Activated CD8-positive, alpha-beta memory T cell treated with anti-CD3 and anti-CD28 coated beads, Interleukin-2, amount 10 ng/mL, durations not matched to agents 7 days and 5 days (primary cell): ENCODE measurements at regions not wholly inside any gene's neighbourhood (a gene's known extent, or its start where the extent isn't known, plus 50 kb on each side); places are given as distances from the start of the nearest gene placed in this dataset.

ENCODE experiments used
- ATAC-seq: fragments of 150-1000 bp; cut with Tn5 transposase; one replicate; pipeline ENCODE4 v1.10.0; 2021; ENCODE audit warnings: moderate library complexity
- CTCF ChIA-PET: fragments of 350-600 bp; sonication (Branson Sonifier 250); formaldehyde crosslinking; loops from one replicate; lab custom pipeline; 2021; ENCODE audit warnings: antibody characterized with exemption; lab: Charles Lee
- DNase-seq: peaks from one replicate; pipeline ENCODE4 v3.0.0-alpha.2; 2020
- H3K27ac Mint-ChIP-seq: one replicate; pipeline ENCODE4 v1.8.0; 2021; ENCODE audit warnings: mild to moderate bottlenecking, mixed read lengths
- H3K27me3 Mint-ChIP-seq: one replicate; pipeline ENCODE4 v1.8.0; 2021; ENCODE audit warnings: mixed read lengths
- H3K36me3 Mint-ChIP-seq: one replicate; pipeline ENCODE4 v1.8.0; 2021; ENCODE audit warnings: mild to moderate bottlenecking, mixed read lengths
- H3K4me1 Mint-ChIP-seq: one replicate; pipeline ENCODE4 v1.8.0; 2021; ENCODE audit warnings: mixed read lengths
- H3K4me3 Mint-ChIP-seq: one replicate; pipeline ENCODE4 v1.8.0; 2021; ENCODE audit warnings: mild to moderate bottlenecking, moderate library complexity, mixed read lengths
- H3K9me3 Mint-ChIP-seq: one replicate; pipeline ENCODE4 v1.8.0; 2022; ENCODE audit warnings: low read depth, mixed read lengths

DNA sequence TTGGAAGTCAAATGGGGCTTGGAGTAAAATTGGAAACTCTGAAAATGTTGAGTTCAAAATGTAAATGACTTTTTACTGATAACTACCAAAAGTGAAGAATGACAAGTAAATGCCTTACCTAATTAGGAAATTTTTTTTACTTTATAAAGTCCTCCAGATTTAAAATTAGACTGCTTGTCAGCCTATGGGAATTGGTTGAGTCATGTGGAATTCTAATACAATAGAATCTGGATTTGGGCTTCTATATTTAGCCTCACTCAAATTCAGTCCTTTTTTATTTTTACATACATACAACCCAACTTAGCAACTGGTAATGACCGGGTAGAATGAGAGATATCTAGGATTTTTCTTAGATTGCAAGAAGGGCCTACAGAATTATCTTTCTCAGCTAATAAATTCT lies 158.9 kb upstream of the CADPS start:
- Mint-ChIP-seq H3K4me1 (no peaks in the 10 kb centered on the region), H3K27ac (no peak overlapping the region), H3K36me3 (no peaks in the 10 kb centered on the region), H3K9me3 (no peaks in the 10 kb centered on the region), H3K27me3 (no peaks in the 10 kb centered on the region), H3K4me3 (no peak overlapping the region)
- DNase-seq (no peak), ATAC-seq (no peak)
- CTCF ChIA-PET: no interaction called here

DNA sequence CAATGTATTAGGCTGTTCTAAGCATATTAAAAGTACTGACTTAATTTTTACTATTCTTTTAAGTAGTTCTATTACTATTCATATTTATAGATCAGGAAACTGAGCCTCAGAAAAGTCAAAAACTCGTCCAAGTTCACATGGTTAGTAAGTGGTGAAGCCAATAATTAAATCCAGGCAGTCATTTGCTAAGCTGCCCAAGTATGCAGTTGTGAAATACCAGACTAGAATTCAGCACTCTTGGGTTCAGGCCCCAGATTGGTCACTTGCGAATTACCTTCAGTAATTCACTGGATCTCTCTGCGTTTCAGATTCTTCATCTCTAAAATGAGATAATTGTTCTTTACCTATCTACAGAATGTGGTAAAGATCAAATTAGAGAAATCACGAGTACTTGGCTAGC lies 161.9 kb upstream of the CADPS start:
- H3K27ac Mint-ChIP-seq: no peak overlapping the region
- H3K9me3 Mint-ChIP-seq: no peaks in the 10 kb centered on the region
- H3K4me3 Mint-ChIP-seq: no peak overlapping the region
- no peaks in the 10 kb centered on the region for H3K4me1 Mint-ChIP-seq
- ATAC-seq (no peak), DNase-seq (no peak)
- no peaks in the 10 kb centered on the region for H3K36me3 Mint-ChIP-seq
- CTCF ChIA-PET: no interaction called here
- no peaks in the 10 kb centered on the region for H3K27me3 Mint-ChIP-seq

DNA sequence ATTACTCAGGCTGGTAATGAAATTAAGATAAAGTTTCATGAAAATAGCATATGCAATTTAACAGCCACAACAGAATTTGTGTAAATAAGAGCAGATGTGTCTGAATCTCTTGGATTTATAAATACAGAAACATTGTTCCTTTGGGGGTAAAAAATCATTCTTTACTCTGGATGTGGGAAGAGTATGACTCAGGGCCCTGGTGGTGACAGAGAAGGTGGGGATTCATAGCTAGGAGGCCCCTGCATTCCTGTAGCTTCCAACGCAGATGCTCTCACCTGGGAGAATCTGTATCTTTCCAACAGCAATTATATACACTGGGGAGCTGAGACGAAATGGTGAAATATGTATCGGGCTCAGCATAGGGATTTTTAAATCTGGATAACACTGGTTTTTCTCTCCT lies 167.6 kb upstream of the CADPS start:
- no peak overlapping the region for H3K4me3 Mint-ChIP-seq
- peaks cover 6% of the 10 kb centered on the region for H3K9me3 Mint-ChIP-seq
- CTCF ChIA-PET: no interaction called here
- no peaks in the 10 kb centered on the region for H3K4me1 Mint-ChIP-seq
- ATAC-seq (no peak), DNase-seq (no peak)
- H3K36me3 Mint-ChIP-seq: no peaks in the 10 kb centered on the region
- H3K27me3 Mint-ChIP-seq: no peaks in the 10 kb centered on the region
- no peak overlapping the region for H3K27ac Mint-ChIP-seq

DNA sequence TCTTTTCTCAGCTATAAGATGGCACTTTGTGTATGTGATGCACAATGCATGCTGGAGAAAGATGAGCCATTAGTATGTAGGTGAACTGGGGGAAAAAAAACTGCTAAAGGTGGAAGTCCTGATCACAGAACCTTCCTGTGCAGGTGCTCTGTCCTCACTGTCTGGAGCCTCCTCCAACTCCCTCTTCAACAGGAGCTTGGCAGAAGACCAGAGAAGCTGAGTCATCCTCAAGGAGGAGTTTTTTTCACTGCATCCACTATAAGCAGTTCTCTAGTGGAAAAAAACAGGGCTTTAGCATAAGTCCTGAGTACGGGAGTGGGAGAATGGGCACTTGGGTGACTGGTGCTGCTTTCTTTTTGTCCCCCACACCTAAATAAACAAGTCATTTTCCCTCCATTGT lies 168.4 kb upstream of the CADPS start:
- Mint-ChIP-seq H3K27me3 (no peaks in the 10 kb centered on the region), H3K27ac (no peak overlapping the region), H3K9me3 (peaks cover 6% of the 10 kb centered on the region), H3K36me3 (no peaks in the 10 kb centered on the region), H3K4me3 (no peak overlapping the region), H3K4me1 (no peaks in the 10 kb centered on the region)
- no peak for DNase-seq
- ATAC-seq: no peak
- CTCF ChIA-PET: no interaction called here

DNA sequence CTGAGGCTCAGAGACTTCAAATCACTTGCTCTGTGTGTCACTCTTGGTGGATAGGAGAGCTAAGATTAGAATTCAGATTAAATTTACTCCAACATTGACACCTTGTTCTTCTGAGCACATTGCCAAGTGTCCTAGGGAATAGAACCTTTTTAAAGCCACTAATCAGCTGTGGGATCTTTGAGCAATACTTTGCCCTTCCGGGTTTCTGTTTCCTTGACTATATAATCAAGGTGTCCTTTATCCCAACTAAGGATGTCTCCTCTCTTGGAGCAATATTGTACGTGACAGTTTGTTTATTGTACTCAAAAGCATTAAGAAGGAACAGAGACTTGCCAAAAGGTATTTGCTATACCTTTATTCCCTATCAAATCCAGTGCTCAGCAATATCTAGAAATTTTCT lies 170.9 kb upstream of the CADPS start:
- no peaks in the 10 kb centered on the region for H3K36me3 Mint-ChIP-seq
- H3K9me3 Mint-ChIP-seq: peaks cover 6% of the 10 kb centered on the region
- no peak overlapping the region for H3K4me3 Mint-ChIP-seq
- no peak for DNase-seq
- H3K27me3 Mint-ChIP-seq: no peaks in the 10 kb centered on the region
- H3K27ac Mint-ChIP-seq: no peak overlapping the region
- no peaks in the 10 kb centered on the region for H3K4me1 Mint-ChIP-seq
- CTCF ChIA-PET: no interaction called here
- ATAC-seq: no peak

DNA sequence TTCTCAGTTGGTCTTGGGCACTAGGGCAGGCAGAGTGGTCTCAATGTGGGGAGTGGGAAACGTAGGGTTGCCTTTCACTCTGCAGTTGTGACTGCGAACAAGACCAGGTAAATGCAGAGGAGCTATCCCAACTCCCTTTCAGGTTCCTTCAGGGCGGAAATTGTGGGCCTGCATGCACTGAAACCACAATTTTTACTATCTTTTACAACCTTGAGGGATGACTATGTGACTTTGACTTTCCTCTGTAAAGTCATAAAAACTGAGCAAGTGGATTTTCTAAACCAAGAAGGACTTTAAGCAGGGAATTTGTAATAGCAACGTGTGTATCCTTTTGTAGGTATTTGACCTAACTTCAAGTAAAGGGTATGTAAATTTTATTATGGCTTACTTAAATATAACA lies 171.4 kb upstream of the CADPS start:
- Mint-ChIP-seq H3K27me3 (no peaks in the 10 kb centered on the region), H3K4me1 (no peaks in the 10 kb centered on the region), H3K4me3 (no peak overlapping the region), H3K27ac (no peak overlapping the region), H3K9me3 (peaks cover 6% of the 10 kb centered on the region), H3K36me3 (no peaks in the 10 kb centered on the region)
- CTCF ChIA-PET: no interaction called here
- ATAC-seq (no peak), DNase-seq (no peak)

DNA sequence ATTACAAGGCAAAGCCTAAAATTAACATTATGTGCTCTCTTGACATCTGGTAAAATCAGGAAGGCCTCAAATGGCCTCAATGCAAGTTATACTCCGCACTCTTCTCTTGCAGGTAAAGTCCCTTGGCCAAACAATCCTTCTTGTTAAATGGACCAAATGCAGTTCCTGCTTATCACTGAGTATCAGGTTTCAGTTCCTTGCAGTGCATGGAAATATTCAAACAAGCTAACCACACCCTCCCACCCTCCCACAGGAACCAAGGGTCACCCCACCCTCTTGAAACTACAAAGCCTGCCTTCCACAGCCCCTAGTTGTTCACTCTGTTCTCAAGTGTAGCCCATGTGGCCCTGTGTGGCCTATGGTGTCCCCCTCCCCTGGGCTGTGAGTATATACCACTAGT lies 171.9 kb upstream of the CADPS start:
- no peak overlapping the region for H3K4me3 Mint-ChIP-seq
- ATAC-seq: no peak
- no peaks in the 10 kb centered on the region for H3K27me3 Mint-ChIP-seq

DNA sequence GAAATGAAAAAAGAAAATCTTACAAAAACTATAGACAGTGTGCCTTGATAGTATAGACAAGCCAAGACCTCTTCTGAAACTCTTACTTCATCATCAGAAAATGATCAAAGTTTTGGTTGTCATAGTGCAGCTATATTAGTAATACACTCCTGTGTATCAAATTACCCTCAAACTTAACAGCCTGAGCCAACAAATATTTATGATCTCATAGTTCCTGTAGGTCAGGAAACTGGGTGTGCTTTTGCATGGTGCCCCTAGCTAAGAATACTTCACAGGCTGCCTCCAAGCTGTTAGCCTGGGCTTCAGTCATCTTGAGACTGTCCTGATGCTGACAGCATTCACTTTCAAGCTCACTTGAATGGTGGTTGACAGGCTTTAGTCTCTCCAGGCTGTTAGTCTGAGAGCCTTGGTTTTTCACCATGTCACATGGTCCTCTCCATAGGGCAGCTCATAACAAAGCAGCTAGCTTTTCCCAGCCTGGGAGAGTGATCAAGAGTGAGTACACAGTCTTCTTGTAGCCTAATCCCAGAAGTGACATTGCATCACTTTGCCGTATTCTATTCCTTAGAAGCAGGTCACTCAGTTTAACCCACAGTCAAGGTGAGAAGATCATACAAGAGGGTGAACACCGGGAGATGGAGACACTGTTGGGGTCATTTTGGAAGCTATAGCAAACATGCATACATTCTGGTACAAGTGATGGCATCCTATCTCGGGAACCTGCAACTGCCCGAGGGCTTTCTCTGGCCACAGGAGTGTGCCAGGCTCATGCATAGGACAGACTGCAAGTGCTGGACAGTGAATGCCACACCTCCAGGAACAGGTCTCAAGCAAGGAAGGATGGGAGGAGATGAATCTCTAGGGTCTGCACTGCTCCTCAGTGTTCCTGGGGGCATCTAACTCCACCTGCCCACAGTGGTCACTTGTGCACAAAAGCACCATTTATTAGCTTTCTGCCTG lies 173.4 kb upstream of the CADPS start:
- no peak for DNase-seq
- Mint-ChIP-seq H3K27ac (no peak overlapping the region), H3K4me3 (no peak overlapping the region), H3K27me3 (no peaks in the 10 kb centered on the region), H3K9me3 (peaks cover 6% of the 10 kb centered on the region), H3K36me3 (no peaks in the 10 kb centered on the region), H3K4me1 (no peaks in the 10 kb centered on the region)
- CTCF ChIA-PET: no interaction called here
- no peak for ATAC-seq

More for the DNA sequence above, 171.9 kb upstream of the CADPS start:
- Mint-ChIP-seq H3K4me1 (no peaks in the 10 kb centered on the region), H3K27ac (no peak overlapping the region), H3K36me3 (no peaks in the 10 kb centered on the region), H3K9me3 (peaks cover 6% of the 10 kb centered on the region)
- no peak for DNase-seq
- CTCF ChIA-PET: no interaction called here

DNA sequence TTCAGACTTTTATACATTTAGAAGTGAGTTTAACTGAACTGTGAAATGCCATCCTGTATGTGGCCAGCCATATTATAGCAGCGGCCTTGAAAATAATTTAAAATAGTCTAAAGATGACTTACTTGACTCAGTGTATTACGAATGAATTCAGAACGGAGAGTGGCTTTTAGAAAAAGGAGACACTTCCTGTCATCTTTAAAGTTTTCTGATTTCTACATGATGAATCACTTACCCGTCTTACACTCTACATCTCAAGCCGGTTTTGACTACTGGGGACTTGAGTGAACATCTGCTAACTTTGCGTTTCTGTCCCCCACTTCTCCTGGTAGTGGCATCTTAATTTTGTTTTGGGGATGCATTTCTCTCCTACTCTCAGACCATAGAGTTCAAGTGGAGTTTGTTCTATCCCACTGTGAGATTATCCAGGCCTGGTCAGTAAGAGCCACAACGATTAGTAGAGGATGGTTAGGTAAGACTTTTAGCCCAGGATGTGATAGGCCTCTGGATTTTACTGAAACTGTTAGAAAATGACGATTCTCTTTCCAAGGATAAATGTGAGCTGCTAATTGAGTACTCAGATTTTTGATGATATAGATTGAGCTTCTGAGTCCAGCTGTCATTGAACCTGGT lies 175.4 kb upstream of the CADPS start:
- Mint-ChIP-seq H3K4me1 (no peaks in the 10 kb centered on the region), H3K36me3 (no peaks in the 10 kb centered on the region), H3K4me3 (no peak overlapping the region), H3K27ac (no peak overlapping the region), H3K9me3 (no peaks in the 10 kb centered on the region), H3K27me3 (no peaks in the 10 kb centered on the region)
- ATAC-seq (no peak), DNase-seq (no peak)
- CTCF ChIA-PET: no interaction called here

DNA sequence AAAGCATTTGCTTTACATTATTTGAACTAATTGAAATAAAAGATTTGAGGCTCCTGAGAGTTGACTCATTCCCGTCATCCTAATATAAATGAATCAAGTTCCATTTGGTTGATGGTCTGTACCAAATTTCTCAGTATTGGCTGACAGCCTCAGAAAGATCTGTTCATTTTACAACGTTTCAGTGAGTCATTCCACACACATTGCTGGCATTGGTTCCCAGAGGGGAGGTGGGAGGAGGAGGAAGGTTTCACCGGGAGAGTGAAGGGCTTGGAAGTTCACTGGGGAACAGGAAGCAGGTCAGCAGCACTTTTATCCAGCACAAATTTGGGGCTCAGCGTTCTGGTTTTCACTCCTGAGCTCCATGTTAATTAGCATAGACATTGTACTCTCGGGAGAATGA lies 176.7 kb upstream of the CADPS start:
- DNase-seq (no peak), ATAC-seq (no peak)
- CTCF ChIA-PET: no interaction called here
- no peak overlapping the region for H3K27ac Mint-ChIP-seq
- no peaks in the 10 kb centered on the region for H3K9me3 Mint-ChIP-seq
- no peak overlapping the region for H3K4me3 Mint-ChIP-seq
- H3K27me3 Mint-ChIP-seq: no peaks in the 10 kb centered on the region
- no peaks in the 10 kb centered on the region for H3K4me1 Mint-ChIP-seq
- H3K36me3 Mint-ChIP-seq: no peaks in the 10 kb centered on the region

DNA sequence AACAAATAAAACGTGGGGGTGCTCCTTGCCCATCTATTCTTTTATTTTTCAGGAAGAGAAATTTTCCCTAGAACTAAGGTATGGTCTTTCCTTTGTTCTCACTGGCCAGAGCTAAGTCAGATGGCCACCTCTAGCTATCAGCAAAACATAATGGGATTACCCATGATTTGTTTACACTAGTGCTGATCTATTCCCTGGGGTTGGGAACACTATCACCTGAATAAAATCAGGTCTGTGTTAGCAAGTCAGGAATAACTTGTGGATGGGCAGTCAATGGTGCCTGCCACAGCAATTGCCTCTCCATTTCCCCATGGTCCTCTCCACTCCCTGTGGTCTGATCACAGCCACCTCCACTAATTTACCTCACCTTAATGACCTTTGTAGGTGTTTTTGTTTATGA lies 181.7 kb upstream of the CADPS start:
- H3K36me3 Mint-ChIP-seq: no peaks in the 10 kb centered on the region
- H3K4me3 Mint-ChIP-seq: no peak overlapping the region
- no peak for ATAC-seq
- H3K9me3 Mint-ChIP-seq: no peaks in the 10 kb centered on the region
- CTCF ChIA-PET: no interaction called here
- H3K27me3 Mint-ChIP-seq: no peaks in the 10 kb centered on the region
- DNase-seq: no peak
- no peaks in the 10 kb centered on the region for H3K4me1 Mint-ChIP-seq
- no peak overlapping the region for H3K27ac Mint-ChIP-seq

DNA sequence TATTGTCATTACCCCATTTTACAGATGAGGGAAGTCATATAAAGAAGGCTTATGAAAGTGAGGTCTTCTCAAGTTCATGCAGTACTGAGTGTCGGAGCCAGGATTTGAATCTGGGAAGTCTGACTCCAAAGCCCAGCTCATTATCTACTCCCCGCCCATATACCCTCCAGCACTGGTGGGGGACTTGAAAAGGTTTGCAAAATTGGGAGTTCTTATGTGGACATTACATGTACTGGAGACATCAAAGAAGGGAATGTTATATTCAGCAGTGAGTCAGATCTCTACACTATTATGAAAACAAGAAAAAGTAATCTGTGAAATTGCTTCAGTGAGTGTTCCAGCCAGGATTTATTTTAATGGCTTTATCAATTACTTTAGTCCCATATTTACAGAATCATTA lies 185.2 kb upstream of the CADPS start:
- no peak for DNase-seq
- no peak overlapping the region for H3K27ac Mint-ChIP-seq
- no peaks in the 10 kb centered on the region for H3K4me1 Mint-ChIP-seq
- H3K4me3 Mint-ChIP-seq: no peak overlapping the region
- ATAC-seq: no peak
- no peaks in the 10 kb centered on the region for H3K36me3 Mint-ChIP-seq
- H3K9me3 Mint-ChIP-seq: peaks cover 8% of the 10 kb centered on the region
- CTCF ChIA-PET: no interaction called here
- H3K27me3 Mint-ChIP-seq: no peaks in the 10 kb centered on the region

DNA sequence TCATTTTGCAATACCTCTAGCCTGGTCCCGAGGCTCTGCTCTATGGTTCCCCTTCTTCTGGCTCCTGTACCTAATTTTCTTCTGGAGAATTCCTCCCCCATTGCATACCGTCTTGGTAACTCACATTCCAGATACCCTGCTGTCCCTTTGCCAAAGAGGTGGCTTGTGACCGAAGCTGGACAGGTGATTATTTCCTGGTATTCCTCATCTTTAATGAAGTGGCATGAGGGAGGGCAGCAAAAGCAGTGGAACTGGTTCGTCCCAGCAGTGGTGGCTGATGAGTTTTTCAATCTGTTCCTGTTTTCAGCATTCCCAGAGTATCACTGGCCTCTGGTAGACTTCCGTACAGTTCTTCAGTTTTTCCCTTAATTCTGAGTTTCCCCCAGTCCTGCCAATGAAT lies 186.2 kb upstream of the CADPS start:
- H3K4me1 Mint-ChIP-seq: no peaks in the 10 kb centered on the region
- CTCF ChIA-PET: no interaction called here
- H3K4me3 Mint-ChIP-seq: no peak overlapping the region
- no peak for DNase-seq
- ATAC-seq: no peak
- H3K27ac Mint-ChIP-seq: no peak overlapping the region
- peaks cover 8% of the 10 kb centered on the region for H3K9me3 Mint-ChIP-seq
- no peaks in the 10 kb centered on the region for H3K27me3 Mint-ChIP-seq
- H3K36me3 Mint-ChIP-seq: no peaks in the 10 kb centered on the region

DNA sequence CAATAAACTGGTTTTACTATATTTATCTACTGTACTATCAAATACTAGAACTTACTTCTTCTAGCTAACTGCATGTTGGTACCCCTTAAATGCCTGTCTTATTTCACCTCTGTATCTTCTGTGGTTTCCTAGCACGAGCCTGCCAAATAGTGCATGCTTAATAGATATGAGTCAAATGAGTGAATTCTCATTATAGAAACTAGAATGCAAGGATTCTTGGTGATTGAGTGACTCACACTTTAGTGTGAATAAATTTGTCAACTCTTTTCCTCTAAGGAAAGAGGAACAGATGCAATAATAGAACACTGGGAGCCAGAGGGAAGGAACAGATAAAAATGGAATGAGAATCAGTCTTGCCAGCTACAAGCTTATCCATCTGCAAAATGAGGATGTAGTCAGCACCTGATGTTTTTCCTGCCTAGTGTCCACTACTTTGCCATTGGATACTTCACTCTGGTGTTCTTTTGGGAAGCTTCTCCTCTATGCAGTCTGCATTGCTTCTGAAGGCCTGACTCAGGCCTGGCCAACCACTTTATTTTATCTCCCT lies 189.1 kb upstream of the CADPS start:
- Mint-ChIP-seq H3K4me3 (no peak overlapping the region), H3K27me3 (no peaks in the 10 kb centered on the region), H3K4me1 (no peaks in the 10 kb centered on the region), H3K9me3 (peaks cover 12% of the 10 kb centered on the region), H3K27ac (no peak overlapping the region), H3K36me3 (no peaks in the 10 kb centered on the region)
- no peak for DNase-seq
- CTCF ChIA-PET: no interaction called here
- no peak for ATAC-seq
